ENCODE measurements at regions not wholly inside any gene's neighbourhood (a gene's known extent, or its start where the extent isn't known, plus 50 kb on each side); places are given as distances from the start of the nearest gene placed in this dataset.

DNA sequence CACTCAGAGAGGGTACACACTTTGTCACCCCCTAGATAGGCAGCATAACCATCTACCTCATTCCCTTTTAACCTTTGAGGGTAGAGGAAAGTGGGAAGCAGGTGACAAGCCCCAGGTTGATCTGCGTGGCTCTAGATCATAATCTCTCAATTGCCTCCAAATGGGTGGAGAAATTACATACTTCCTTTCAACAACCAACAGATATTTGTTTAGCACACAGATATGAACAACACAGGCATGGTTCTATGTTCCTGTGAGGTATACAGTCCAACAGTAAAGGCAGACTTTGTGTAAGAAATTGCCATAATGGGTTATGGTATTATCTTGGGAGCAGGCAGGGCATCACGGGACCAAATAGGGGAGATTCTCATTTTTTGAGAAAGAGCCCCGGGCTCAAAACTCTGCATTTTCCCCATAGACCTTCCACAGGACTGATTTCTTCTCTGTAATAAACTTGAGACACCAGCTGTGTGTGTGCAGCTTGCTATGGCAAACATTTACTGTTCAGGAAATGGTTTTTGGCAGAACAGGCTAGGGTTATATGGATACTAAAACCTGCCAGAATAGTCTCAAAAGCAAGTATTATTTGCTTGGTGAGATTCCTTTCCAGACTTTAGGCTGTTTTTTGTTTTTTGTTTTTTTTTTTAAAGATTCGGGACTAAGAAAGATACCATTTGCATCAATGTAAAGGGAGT, 126.2 kb downstream of the CD164 start:
- no peak overlapping the region for H3K27ac ChIP-seq (ENCODE audit: extremely low read depth, low read depth, low read length)
- ChIA-PET CTCF (interaction anchor here (0.6 to 0.7 kb wide), 2 partner anchors 44 to 248 kb away, joined by 3 to 5 read pairs; no protein-coding TSS in a partner anchor), POLR2A (interaction anchor here (0.7 kb wide), 1 partner anchor 117 kb away, joined by 5 read pairs; no protein-coding TSS in a partner anchor)
- TF ChIP-seq ZNF600 (tag by site-specific recombination; IDR thresholded peaks at IDR 0.05) (no peak), ZNF701 (tag by site-specific recombination; IDR thresholded peaks at IDR 0.05) (no peak), ZNF548 (tag by site-specific recombination; IDR thresholded peaks at IDR 0.05) (no peak), ZNF785 (tag by site-specific recombination; IDR thresholded peaks at IDR 0.05) (no peak), ZNF132 (tag by site-specific recombination; IDR thresholded peaks at IDR 0.05; ENCODE audit: borderline replicate concordance) (no peak), ZNF629 (tag by site-specific recombination; IDR thresholded peaks at IDR 0.05) (no peak), ZNF140 (tag by site-specific recombination; IDR thresholded peaks at IDR 0.05) (no peak), HOXC10 (CRISPR knock-in tag; IDR thresholded peaks at IDR 0.05) (no peak), ZNF76 (tag by site-specific recombination; IDR thresholded peaks at IDR 0.05; ENCODE audit: borderline replicate concordance, low read depth) (no peak), ZNF549 (tag by site-specific recombination; IDR thresholded peaks at IDR 0.05) (no peak), ZBTB1 (tag by site-specific recombination; IDR thresholded peaks at IDR 0.05) (no peak), ZBTB21 (tag by site-specific recombination; IDR thresholded peaks at IDR 0.05) (no peak), SCRT2 (tag by site-specific recombination; IDR thresholded peaks at IDR 0.05) (no peak), ZNF404 (tag by site-specific recombination; IDR thresholded peaks at IDR 0.05) (no peak), ZNF670 (tag by site-specific recombination; IDR thresholded peaks at IDR 0.05; ENCODE audit: low read depth) (no peak), EGR2 (tag by site-specific recombination; IDR thresholded peaks at IDR 0.05; ENCODE audit: low read depth) (no peak)
- TF ChIP-seq, protein P1, sequence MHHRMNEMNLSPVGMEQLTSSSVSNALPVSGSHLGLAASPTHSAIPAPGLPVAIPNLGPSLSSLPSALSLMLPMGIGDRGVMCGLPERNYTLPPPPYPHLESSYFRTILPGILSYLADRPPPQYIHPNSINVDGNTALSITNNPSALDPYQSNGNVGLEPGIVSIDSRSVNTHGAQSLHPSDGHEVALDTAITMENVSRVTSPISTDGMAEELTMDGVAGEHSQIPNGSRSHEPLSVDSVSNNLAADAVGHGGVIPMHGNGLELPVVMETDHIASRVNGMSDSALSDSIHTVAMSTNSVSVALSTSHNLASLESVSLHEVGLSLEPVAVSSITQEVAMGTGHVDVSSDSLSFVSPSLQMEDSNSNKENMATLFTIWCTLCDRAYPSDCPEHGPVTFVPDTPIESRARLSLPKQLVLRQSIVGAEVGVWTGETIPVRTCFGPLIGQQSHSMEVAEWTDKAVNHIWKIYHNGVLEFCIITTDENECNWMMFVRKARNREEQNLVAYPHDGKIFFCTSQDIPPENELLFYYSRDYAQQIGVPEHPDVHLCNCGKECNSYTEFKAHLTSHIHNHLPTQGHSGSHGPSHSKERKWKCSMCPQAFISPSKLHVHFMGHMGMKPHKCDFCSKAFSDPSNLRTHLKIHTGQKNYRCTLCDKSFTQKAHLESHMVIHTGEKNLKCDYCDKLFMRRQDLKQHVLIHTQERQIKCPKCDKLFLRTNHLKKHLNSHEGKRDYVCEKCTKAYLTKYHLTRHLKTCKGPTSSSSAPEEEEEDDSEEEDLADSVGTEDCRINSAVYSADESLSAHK (tag by site-specific recombination; IDR thresholded peaks at IDR 0.05), result no peak
- TF ChIP-seq, protein P2, sequence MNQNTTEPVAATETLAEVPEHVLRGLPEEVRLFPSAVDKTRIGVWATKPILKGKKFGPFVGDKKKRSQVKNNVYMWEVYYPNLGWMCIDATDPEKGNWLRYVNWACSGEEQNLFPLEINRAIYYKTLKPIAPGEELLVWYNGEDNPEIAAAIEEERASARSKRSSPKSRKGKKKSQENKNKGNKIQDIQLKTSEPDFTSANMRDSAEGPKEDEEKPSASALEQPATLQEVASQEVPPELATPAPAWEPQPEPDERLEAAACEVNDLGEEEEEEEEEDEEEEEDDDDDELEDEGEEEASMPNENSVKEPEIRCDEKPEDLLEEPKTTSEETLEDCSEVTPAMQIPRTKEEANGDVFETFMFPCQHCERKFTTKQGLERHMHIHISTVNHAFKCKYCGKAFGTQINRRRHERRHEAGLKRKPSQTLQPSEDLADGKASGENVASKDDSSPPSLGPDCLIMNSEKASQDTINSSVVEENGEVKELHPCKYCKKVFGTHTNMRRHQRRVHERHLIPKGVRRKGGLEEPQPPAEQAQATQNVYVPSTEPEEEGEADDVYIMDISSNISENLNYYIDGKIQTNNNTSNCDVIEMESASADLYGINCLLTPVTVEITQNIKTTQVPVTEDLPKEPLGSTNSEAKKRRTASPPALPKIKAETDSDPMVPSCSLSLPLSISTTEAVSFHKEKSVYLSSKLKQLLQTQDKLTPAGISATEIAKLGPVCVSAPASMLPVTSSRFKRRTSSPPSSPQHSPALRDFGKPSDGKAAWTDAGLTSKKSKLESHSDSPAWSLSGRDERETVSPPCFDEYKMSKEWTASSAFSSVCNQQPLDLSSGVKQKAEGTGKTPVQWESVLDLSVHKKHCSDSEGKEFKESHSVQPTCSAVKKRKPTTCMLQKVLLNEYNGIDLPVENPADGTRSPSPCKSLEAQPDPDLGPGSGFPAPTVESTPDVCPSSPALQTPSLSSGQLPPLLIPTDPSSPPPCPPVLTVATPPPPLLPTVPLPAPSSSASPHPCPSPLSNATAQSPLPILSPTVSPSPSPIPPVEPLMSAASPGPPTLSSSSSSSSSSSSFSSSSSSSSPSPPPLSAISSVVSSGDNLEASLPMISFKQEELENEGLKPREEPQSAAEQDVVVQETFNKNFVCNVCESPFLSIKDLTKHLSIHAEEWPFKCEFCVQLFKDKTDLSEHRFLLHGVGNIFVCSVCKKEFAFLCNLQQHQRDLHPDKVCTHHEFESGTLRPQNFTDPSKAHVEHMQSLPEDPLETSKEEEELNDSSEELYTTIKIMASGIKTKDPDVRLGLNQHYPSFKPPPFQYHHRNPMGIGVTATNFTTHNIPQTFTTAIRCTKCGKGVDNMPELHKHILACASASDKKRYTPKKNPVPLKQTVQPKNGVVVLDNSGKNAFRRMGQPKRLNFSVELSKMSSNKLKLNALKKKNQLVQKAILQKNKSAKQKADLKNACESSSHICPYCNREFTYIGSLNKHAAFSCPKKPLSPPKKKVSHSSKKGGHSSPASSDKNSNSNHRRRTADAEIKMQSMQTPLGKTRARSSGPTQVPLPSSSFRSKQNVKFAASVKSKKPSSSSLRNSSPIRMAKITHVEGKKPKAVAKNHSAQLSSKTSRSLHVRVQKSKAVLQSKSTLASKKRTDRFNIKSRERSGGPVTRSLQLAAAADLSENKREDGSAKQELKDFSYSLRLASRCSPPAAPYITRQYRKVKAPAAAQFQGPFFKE (tag by site-specific recombination; IDR thresholded peaks at IDR 0.05; ENCODE audit: borderline replicate concordance), result no peak
- TF ChIP-seq, protein P3, sequence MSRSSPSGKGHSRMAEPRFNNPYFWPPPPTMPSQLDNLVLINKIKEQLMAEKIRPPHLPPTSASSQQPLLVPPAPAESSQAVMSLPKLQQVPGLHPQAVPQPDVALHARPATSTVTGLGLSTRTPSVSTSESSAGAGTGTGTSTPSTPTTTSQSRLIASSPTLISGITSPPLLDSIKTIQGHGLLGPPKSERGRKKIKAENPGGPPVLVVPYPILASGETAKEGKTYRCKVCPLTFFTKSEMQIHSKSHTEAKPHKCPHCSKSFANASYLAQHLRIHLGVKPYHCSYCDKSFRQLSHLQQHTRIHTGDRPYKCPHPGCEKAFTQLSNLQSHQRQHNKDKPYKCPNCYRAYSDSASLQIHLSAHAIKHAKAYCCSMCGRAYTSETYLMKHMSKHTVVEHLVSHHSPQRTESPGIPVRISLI (tag by site-specific recombination; IDR thresholded peaks at IDR 0.05), result no peak
- TF ChIP-seq, protein P4, sequence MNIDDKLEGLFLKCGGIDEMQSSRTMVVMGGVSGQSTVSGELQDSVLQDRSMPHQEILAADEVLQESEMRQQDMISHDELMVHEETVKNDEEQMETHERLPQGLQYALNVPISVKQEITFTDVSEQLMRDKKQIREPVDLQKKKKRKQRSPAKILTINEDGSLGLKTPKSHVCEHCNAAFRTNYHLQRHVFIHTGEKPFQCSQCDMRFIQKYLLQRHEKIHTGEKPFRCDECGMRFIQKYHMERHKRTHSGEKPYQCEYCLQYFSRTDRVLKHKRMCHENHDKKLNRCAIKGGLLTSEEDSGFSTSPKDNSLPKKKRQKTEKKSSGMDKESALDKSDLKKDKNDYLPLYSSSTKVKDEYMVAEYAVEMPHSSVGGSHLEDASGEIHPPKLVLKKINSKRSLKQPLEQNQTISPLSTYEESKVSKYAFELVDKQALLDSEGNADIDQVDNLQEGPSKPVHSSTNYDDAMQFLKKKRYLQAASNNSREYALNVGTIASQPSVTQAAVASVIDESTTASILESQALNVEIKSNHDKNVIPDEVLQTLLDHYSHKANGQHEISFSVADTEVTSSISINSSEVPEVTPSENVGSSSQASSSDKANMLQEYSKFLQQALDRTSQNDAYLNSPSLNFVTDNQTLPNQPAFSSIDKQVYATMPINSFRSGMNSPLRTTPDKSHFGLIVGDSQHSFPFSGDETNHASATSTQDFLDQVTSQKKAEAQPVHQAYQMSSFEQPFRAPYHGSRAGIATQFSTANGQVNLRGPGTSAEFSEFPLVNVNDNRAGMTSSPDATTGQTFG (tag by site-specific recombination; IDR thresholded peaks at IDR 0.05; ENCODE audit: borderline replicate concordance), result no peak
- no peaks in the 10 kb centered on the region for H3K4me1 ChIP-seq (ENCODE audit: control insufficient read depth, insufficient read depth, low read length)
- H3K9me3 ChIP-seq (ENCODE audit: control insufficient read depth, insufficient read depth, low read depth, low read length), result no peaks in the 10 kb centered on the region
- peaks cover 0 to 45% of the 10 kb centered on the region in 2 experiments; a peak in 1 of 3 replicates for H3K36me3 ChIP-seq (ENCODE audit: control insufficient read depth in 2 of 2, insufficient read depth in 1 of 2, low read length in 2 of 2)
- H3K4me3 ChIP-seq (ENCODE audit: low read depth, low read length), result no peak overlapping the region
